HG03565 (cell line): ENCODE measurements at regions not wholly inside any gene's neighbourhood (a gene's known extent, or its start where the extent isn't known, plus 50 kb on each side); places are given as distances from the start of the nearest gene placed in this dataset.
"Not testable (repeated sequence)": the region's sequence is repeated elsewhere in the genome, so short reads cannot be mapped to it uniquely, and the experiment has no call there.

Source experiments
- ATAC-seq: cut with Tn5 transposase; IDR thresholded peaks from one replicate; pipeline ENCODE4 v1.9.1; 2021; ENCODE audit warnings: mild to moderate bottlenecking, moderate library complexity; ENCODE audit not compliant: unreplicated experiment

DNA sequence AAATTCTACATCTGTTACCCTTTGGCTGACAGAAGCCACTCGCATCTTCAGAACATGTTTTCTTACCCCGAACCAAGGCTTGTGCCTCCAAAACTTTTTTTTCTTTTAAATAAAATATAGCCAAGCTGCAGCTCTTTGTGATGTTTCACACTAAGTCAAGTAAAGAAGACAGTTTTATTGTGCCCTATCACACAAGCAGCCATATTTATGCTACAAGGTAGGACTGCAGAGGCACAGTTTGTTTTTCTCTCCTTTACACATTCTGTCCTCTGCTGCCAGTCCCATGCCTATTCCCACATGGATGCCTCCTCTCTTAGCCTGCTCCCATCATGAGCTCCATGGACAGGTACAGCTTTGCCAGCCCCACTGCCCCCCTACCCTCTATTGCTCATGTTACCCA, 219.6 kb upstream of the THUMPD2 start:
- ATAC-seq = no peak

DNA sequence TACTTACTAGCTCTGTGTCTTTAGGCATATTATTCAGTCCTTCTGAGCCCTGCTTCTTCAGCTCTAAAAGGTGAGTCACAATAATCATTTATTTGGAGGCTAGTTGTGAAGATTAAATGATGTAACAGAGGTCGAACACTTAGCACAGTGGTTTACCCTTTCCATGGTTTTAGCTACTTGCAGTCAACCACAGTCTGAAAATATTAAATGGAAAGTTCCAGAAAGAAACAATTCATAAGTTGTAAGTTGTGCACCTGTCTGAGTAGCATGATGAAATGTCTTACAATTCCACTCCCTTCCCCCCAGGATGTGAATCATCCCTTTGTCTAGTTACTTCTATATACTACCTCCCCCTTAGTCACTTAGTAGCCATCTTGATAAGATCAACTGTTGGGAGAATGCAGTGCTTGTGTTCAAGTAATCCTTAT, 217.6 kb upstream of the THUMPD2 start:
- ATAC-seq = no peak

DNA sequence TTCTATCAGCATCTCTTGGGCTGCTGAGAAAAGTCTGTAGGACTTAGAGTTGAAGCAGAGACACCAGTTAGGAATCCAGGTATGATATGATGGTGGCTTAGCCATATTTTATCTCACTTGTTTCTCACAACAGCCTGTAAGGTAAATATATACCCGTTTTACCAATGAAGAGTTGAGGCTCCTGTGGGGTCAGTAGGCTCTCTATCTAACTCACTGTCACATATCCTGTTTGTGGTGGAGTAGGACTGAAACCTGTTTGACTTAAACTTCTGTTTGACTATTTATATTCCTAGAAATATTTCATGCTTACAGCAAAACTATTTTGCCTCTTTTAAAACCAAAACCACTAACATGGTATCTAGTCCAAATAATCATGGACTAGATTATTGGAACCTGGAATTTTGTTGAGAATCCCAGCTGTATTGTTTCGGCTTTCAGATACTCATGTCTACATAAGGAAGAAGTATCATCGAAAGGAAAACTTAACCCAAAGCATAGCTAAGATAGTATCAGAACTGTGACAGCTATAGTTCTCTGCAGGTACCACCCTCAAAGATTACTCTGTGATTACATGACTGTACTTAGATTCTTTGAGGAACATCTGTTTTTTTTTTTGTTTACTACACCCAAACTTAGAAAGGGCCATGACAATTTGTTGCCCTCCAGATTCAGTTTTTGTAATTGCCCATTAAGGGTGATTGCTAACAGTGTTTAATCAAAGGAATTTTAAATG, 216.1 kb upstream of the THUMPD2 start:
- no peak for ATAC-seq

DNA sequence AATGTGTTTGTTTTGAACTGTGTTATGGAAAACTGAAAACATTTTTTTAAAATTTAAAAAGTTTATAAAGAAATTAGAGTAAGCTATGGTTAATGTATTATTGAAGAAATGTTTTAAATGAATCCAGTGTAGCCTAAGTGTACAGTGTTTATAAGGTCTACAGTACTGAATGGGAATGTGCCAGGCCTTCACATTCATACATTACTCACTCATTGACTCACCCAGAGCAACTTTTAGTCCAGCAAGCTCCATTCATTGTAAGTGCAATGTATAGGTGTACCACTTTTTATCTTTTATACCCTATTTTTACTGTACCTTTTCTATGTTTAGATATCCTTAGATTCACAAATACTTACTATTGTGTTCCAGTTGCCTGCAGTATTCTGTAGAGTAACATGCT, 215.1 kb upstream of the THUMPD2 start:
- ATAC-seq = no peak

DNA sequence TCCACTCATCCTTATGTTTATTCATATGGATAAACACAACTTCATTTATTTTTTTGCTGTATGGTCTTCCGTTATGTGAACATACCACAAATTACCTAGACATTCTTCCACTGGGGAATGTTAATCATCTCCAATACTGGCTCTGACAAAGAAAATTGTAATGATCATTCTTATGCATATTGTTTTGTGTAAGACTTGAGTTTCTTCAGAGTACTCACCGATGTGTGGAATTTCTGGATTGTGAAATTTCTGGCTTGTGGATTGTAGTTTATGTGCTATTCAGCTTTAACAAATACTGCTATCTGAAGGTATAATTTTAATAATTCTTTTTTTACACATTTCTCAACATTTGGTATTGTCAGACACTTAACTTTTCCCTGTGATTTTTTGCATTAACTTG, 212.2 kb upstream of the THUMPD2 start:
- ATAC-seq = no peak

DNA sequence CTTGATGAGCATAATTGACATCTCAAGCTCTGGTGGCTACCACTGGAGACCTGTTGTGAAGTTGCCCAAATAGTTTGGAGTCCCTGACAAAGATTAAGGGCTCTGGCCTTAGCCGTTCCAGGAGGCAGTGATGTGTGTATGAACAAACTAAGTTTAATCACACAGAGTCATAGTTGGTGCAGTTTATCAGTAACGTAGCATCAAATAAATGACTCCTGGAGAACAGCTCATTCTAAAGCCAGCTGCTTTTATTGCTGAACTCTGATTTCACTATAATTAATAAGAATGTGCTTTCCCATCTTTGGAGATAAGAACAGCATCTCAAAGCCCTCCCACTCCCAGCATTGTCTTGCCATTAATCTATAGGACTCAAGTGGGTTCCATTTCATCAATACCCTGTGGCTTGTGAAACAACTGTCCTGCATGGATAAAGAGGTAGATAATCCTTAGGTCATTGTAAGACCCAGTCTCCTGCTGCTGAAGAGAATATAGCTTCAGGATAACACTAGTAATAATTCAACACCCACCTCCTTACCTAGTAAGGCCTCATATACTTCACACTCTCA, 211.4 kb upstream of the THUMPD2 start:
- no peak for ATAC-seq

DNA sequence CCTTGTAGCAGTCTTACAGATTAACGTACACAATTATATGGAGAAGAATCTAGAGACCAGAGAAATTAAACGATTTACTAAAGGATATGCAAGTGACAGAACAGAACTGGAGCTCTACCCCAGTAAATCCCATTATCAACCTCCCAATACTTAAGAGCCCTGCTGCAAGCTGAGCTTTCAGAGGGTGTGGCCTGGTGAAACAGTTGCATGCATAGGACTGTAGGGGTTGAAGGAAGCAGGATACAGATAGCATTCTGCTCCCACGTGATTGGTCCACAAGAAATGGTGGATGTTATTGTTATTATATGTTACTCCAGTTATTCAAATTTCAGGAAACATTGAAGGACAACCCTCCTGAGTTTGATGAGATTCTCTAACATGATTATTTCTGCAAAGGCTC, 210.8 kb upstream of the THUMPD2 start:
- no peak for ATAC-seq

DNA sequence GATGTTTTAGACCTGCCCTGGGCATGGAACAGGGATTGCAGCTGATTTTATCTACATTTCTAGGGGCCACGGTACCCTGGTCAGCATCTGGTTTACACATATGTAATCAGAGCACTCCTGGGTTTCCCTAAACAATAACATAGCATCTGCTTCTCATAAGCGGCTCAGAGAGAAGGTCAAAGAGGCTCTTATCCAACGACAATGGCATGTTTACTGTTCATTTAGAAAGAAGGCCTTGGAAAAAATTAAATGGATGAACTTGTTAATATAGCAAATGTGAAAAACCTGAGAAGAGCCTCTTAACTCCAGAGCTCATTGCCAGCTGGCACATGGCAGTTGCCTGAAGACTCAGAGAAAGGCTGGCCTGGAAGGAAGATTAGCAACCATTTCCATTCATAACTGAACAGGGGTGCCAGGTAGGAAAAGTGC, 202.8 kb upstream of the THUMPD2 start:
- no peak for ATAC-seq

DNA sequence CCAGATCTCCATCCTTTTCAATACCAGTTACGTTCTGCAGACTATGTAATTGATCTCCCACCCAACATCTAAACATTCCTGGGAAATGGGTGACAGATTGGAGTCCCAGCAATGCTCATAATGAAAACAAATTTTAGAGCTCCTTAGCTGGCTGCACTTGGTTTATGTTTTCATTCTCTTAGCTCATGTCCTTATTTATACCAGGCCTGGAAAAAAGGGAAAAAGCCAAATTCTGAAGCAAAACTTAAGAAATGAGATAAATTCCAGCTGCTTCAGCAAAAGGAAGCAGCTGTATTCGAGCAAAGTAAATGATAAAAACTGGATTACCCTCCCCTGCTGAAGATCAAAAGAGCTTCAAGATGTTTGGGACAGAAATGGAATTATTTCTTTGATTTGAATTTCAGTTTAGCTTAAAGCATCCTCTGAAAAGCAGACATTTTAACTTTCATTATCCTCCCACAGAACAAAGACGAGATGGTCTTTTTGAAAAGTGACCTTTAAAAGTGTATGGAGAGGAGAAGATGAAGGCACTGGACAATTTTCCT, 196.5 kb upstream of the THUMPD2 start:
- no peak for ATAC-seq

DNA sequence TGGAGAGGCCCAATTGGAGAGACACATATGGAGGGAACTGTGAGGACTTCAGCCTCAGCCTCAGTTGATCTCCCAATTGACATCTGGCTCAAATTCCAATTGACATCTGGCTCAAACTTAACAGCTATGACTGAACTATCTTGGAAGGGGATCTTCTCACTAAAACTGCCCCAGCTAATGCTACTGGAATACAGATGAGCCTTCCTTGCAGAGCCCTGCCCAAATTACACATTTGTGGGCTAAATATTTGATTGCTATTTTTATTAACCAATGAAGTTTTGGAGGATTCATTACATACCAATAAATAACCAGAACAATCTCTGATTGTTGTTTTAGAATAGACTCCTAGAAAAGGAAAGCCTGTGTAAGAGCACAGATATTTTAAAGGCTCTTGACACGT, 189.0 kb upstream of the THUMPD2 start:
- ATAC-seq = no peak

DNA sequence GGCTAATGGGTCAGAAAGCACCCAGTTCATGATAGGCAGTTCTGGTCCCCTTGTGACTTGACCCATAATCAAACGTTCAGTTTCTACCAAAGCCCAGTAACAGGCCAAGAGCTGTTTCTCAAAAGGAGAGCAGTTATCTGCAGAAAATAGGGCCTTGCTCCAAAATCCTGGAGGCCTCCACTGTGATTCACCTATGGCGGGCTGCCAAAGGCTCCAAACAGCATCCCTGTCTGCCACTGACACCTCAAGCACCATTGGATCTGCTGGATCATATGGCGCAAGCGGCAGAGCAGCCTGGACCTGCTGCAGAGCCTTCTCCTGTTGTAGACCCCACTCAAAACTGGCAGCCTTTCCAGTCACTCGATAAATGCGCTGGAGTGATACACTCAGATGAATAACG, 181.6 kb upstream of the THUMPD2 start:
- ATAC-seq = not testable (repeated sequence)

DNA sequence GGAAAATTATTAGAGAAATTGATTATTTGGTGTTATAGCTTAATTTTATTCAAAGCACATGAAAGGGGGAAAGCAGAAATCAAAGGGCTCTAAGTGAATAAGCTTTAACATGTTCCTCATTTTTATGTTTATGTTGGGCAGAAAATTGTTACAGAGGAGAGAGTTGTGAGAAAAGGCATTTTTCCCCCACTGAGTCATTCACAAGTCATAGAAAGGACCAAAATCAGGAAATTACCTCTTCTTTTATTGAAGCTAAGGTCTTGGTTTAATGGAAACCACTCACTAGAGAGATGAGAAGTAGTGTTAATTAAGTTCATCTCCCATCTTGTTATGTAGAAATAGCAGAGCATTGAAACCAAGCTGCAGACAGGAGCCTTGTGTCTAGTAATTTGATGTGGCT, 175.3 kb upstream of the THUMPD2 start:
- ATAC-seq = no peak

DNA sequence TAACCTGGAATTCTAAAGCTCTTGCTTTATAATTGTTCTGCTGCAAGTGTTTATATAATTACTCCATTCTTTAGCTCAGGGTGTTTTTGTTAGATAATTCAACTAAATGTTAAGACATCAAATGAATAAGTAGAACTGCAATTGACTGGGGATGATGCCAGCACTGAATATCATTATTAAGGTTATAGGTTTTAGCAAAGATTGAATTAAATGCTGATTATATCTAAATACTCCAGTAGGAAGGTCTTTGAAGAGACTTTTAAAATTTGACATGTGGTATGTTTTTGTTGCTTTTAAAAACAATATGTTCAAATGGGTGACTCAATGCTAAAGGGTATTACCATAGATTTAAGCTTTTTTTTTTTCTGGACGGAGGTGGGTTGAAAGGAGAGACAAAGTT, 170.1 kb upstream of the THUMPD2 start:
- no peak for ATAC-seq

DNA sequence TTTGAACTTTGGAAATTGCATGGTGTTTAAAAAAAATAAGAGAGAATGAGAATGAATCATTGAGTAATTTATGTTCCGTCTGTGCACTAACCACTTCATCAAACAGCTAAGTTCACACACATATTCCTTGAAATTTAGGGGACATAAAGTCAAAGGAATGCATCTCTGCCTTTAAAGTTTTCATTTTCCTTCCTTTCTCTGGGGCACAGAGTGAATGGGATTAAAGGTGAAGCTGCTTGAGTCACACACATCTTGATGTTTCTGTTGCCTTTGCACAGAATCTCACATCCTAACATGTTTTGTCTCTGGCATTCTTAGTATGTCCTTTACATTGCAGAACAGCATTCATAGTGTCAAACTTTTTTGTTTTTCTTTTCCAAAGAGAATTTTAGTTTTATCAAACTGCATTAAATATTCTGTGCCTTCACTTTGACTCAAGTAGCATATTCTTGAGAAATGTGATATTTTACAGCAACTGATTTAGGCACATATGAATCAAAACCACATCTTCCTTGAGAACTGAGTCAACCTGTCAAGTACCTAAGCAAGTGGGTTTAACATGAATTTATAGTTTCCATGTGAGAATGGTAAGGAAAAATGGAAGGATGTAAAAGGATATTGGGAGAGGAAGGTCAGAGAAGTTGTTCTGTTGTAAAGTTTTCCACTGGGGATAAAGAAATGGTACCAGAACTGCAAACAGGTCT, 169.1 kb upstream of the THUMPD2 start:
- ATAC-seq = no peak

DNA sequence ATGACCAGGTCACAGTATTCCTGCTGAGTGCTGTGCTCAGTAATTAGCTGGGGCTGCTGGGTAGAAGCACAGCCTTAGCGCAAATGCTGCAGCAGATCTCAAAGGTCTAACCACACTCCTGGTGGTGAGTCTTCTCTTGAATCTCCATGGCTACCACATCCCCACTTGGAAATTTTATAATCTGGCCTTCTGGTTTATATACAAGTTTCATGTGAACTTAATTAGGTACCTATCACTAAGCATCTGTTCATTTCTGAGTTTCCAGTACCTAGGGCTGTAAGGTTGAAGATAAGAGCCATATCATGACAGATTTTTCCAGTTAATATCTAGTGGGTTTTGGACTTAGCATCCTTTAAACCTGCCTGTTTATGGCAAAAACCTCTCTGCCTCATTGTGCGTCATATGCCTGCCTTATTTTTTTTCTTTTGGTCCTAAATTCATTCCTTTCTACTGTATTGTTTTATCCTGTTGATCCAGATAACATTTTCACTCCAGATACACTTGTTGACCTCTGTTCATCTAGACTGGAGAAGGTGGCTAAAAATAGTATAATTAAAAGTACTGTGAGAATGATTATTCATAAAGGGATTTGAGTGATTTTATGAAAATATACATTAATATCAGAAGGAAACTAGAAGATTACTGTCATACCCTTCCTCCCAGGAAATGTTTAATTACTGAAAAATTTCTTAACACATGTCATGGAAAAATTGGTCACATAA, 168.4 kb upstream of the THUMPD2 start:
- ATAC-seq = no peak

DNA sequence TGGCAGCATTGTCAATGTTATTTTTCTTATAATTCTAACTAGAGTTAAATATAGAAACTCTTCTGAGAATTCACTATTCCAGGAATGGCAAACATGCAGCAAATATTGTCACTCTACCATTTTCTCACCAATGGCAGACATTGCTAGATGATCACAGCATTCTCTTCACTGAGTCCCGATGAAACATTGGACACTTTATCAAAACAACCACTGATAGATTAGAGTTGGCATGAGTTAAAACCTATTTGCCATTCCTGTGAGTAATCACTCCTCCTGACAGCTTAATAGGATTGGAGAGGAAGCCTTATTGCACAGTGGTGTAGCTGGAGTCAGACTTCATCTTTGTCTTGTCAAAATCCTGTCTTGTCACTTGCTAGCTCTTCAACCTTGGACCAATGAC, 163.9 kb upstream of the THUMPD2 start:
- no peak for ATAC-seq

DNA sequence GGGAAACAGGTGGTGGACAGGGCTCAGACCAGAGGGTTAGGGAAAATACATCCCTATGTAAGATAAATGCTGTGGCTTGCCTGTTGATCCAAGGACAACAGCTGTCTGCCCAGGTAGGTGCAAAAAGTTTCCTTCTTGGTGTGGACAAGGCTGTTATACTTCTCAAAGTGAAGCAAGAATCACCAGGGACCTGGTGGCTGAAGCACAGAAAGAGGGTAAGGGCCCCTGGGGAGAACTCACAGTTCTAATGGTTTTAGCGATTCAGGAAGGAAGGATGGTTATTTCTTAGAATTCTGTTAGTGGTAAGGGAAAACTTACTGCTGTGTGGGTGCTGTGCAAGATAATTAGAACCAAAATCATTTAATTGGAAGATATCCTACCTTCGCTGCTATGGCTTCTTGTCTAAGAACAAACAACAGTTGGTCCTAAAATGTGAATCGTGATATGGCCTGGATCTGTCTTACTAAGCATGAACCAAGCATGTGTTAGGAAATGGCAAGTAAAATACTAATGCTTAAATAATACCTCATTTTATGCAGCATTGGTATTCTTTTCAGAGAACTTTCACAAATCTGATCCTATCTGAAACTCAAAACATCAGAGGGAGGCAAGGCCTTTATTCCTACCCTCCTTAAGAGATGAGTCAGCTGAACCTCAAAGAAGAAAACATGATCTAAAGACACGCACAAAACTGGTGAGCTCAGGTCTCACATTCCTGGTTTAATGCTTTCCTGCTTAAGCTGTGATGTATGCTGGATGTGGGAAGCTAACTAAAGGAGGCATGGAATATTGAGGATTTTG, 159.2 kb upstream of the THUMPD2 start:
- no peak for ATAC-seq

DNA sequence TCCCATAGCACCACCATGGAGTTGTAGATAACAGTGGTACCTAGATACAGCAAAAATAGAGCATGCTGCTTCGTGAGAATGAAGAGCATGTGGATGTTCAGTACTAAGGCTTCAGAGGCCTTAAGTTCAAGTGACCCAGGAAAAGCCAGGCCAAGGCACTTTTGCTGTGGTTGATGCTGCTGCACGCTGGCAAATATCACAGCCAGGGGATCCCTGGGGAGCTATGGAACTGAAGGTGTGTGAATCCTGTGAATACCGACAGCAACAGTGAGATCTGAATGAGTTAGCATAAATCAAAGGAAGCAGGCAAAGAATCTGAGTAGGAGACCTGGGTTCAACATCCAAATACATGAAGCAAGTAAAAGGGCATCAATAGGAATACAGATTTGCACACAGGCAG, 158.6 kb upstream of the THUMPD2 start:
- no peak for ATAC-seq

DNA sequence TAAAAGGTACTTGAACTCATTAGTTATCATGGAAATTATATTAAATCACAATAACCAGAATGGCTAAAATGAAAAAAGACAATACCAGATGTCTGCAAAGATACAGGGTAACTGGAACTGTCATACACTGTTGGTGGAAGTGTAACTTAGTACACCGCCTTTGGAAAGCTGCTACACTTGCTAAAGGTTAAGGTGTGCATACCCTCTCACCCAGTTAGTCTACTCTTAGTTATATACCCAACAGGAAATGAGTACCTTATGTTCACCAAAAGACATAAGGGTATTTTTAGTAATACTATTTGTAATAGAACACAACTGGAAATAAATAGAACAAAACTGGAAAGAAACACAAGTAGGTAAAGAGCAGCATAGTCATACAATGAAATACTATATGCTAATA, 155.8 kb upstream of the THUMPD2 start:
- no peak for ATAC-seq

DNA sequence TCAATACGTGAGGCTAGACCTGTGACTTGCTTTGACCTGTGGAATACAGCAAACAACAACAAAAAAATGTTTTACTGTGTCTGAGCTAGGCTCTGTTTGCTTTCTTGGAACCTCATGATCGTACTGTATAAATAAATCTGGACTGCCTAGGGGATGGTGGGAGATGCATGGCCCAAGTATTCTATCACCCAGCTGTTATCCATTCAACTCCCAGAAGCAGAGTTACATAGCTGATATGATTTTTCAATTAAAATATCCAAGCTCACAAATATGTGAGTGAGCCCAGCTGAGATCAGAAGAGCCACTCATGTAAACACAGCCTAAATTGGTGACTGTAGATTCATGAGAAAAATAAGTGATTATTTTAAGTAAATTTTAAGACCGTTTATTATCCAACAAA, 154.1 kb upstream of the THUMPD2 start:
- no peak for ATAC-seq

DNA sequence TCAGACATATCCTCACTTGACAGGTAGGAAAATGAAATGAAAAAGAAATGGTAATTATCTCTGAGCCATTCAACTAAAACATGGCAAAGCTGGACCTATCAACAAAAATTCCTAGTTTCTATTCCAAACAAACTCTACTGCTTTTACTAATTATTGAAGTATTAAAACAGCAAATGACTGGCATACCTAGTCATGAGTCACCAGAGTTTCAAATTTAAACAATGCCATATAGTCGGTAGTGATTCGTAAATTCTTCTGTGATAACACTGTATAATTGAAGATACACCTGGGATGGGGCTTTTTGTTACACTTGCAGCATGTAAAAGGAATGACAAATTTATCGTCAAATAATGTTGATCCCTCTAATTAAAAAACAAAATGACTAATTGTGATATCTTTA, 153.1 kb upstream of the THUMPD2 start:
- no peak for ATAC-seq
